ENCODE measurements at regions not wholly inside any gene's neighbourhood (a gene's known extent, or its start where the extent isn't known, plus 50 kb on each side); places are given as distances from the start of the nearest gene placed in this dataset.

GRCh38 chr2:126325202-126325601, 330.8 kb upstream of the GYPC start:
- TF ChIP-seq POLR2A (IDR thresholded peaks at IDR 0.05; ENCODE audit: extremely low read depth, insufficient read length) (no peak), CTCF (IDR thresholded peaks at IDR 0.05; ENCODE audit: low read depth, low read length) (no peak), MAX (IDR thresholded peaks at IDR 0.05; ENCODE audit: low read depth, low read length) (no peak)

Data from NB4 (cell line).